SU-DHL-6 (cell line): ENCODE measurements at regions not wholly inside any gene's neighbourhood (a gene's known extent, or its start where the extent isn't known, plus 50 kb on each side); places are given as distances from the start of the nearest gene placed in this dataset.

Experiments used
- EZH2phosphoT487 ChIP-seq: fragments of 200-600 bp; sonication (generic), shearing (Covaris generic); conservative IDR thresholded peaks from 2 replicates; pipeline ENCODE4 v1.6.1; 2018; ENCODE audit warnings: mild to moderate bottlenecking, antibody characterized with exemption, low read length, moderate library complexity, mixed read lengths
- TF ChIP-seq, protein P1 (sequence below): fragments of 200-600 bp; sonication (generic); IDR thresholded peaks from one replicate; pipeline ENCODE4 v1.5.1; 2017; ENCODE audit warnings: antibody characterized with exemption, mild to moderate bottlenecking, low read length, moderate library complexity; ENCODE audit not compliant: insufficient read depth, poor library complexity, severe bottlenecking

DNA sequence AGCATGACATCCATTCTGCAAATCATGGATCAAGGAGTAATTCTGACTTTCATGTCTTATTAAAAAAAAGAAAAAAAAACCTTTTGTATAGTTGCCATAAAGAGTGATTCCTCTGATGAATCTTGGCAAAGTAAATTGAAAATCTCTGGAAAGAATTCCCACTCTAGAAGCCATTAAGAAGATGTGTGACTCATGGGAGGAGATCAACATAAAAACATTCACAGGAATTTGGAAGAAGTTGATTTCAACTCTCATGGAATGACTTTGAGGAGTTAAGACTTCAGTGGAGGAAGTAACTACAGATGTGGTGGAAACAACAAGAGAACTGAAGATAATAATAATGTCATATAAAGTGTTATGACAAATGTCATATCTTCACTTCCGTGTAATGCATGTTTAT is 204.2 kb downstream of the PABPC4L start:
- TF ChIP-seq, protein P1, sequence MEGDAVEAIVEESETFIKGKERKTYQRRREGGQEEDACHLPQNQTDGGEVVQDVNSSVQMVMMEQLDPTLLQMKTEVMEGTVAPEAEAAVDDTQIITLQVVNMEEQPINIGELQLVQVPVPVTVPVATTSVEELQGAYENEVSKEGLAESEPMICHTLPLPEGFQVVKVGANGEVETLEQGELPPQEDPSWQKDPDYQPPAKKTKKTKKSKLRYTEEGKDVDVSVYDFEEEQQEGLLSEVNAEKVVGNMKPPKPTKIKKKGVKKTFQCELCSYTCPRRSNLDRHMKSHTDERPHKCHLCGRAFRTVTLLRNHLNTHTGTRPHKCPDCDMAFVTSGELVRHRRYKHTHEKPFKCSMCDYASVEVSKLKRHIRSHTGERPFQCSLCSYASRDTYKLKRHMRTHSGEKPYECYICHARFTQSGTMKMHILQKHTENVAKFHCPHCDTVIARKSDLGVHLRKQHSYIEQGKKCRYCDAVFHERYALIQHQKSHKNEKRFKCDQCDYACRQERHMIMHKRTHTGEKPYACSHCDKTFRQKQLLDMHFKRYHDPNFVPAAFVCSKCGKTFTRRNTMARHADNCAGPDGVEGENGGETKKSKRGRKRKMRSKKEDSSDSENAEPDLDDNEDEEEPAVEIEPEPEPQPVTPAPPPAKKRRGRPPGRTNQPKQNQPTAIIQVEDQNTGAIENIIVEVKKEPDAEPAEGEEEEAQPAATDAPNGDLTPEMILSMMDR = no peak
- no peak for TF ChIP-seq EZH2phosphoT487
